Tibial artery (tissue), 4 donors: ENCODE measurements at regions not wholly inside any gene's neighbourhood (a gene's known extent, or its start where the extent isn't known, plus 50 kb on each side); places are given as distances from the start of the nearest gene placed in this dataset.

Experiments
- DNase-seq, 2 donors: peaks; one replicate each; pipeline ENCODE4 v3.0.0-alpha.2; 2019
- H3K27ac ChIP-seq, 2 donors: fragments of 200-600 bp; sonication (generic) in 1 of 2; 1 replicate in 1 of 2; 2 replicates in 1 of 2; pipeline ENCODE4 v1.5.1; 2018 to 2019; ENCODE audit warnings: mild to moderate bottlenecking in 1 of 2
- H3K27me3 ChIP-seq, 2 donors: fragments of 200-600 bp; sonication (generic) in 1 of 2; one replicate each; pipeline versions ENCODE4 v1.5.1 to v1.6.0; 2016 to 2019
- H3K36me3 ChIP-seq, 3 donors: fragments of 200-600 bp; sonication (generic) in 2 of 3; one replicate each; pipeline ENCODE4 v1.5.1; 2016 to 2019; ENCODE audit warnings: mild to moderate bottlenecking in 2 of 3
- H3K4me1 ChIP-seq, 4 donors: fragments of 200-600 bp; sonication (generic) in 2 of 4; 1 replicate in 3 of 4; 2 replicates in 1 of 4; pipeline ENCODE4 v1.5.1; 2016 to 2019
- H3K4me3 ChIP-seq, 2 donors: fragments of 200-600 bp; sonication (generic) in 1 of 2; 1 replicate in 1 of 2; 2 replicates in 1 of 2; pipeline ENCODE4 v1.5.1; 2018 to 2019; ENCODE audit warnings: mild to moderate bottlenecking in 2 of 2
- H3K9me3 ChIP-seq, 3 donors: fragments of 200-600 bp; sonication (generic) in 1 of 3; one replicate each; pipeline ENCODE4 v1.5.1; 2016 to 2019
- CTCF ChIP-seq, 2 experiments: fragments of 200-600 bp in 1 of 2; fragments of 450-650 bp in 1 of 2; IDR thresholded peaks; one replicate each; pipeline ENCODE4 v1.5.1; 2017 to 2019; ENCODE audit warnings: antibody characterized with exemption in 2 of 2, mild to moderate bottlenecking in 1 of 2, moderate library complexity in 1 of 2
- intact Hi-C: fragments of 100-400 bp; cut with DNase I; formaldehyde crosslinking; loops from one replicate; pipeline ENCODE4 v1.15.0; 2023; ENCODE audit warnings: low total_unique reads

GRCh38 chr21:20425856-20426255 is 572.4 kb upstream of the NCAM2 start:
- Histone ChIP-seq H3K9me3 (no peaks in the 10 kb centered on the region), H3K27me3 (no peaks in the 10 kb centered on the region), H3K27ac (no peak overlapping the region), H3K36me3 (no peaks in the 10 kb centered on the region), H3K4me1 (no peaks in the 10 kb centered on the region), H3K4me3 (no peak overlapping the region)
- DNase-seq, result no peak
- intact Hi-C loops, result no loop called here
- no peak for TF ChIP-seq CTCF (IDR thresholded peaks at IDR 0.05)

GRCh38 chr21:20440338-20440737 is 557.9 kb upstream of the NCAM2 start:
- Histone ChIP-seq H3K4me1 (no peaks in the 10 kb centered on the region), H3K4me3 (no peak overlapping the region), H3K27me3 (no peaks in the 10 kb centered on the region), H3K9me3 (no peaks in the 10 kb centered on the region), H3K27ac (no peak overlapping the region), H3K36me3 (no peaks in the 10 kb centered on the region)
- DNase-seq, result no peak
- intact Hi-C loops, result no loop called here
- TF ChIP-seq CTCF (IDR thresholded peaks at IDR 0.05), result no peak

GRCh38 chr21:20443558-20444155 is 554.6 kb upstream of the NCAM2 start:
- TF ChIP-seq CTCF (IDR thresholded peaks at IDR 0.05), result no peak
- Histone ChIP-seq H3K9me3 (no peaks in the 10 kb centered on the region), H3K4me1 (no peaks in the 10 kb centered on the region), H3K27me3 (no peaks in the 10 kb centered on the region), H3K36me3 (no peaks in the 10 kb centered on the region), H3K27ac (no peak overlapping the region), H3K4me3 (no peak overlapping the region)
- intact Hi-C loops, result no loop called here
- DNase-seq, result no peak

GRCh38 chr21:20445971-20446370 is 552.2 kb upstream of the NCAM2 start:
- no peaks in the 10 kb centered on the region for H3K27me3 ChIP-seq
- H3K27ac ChIP-seq, result no peak overlapping the region
- no peaks in the 10 kb centered on the region for H3K4me1 ChIP-seq
- intact Hi-C loops, result no loop called here
- TF ChIP-seq CTCF (IDR thresholded peaks at IDR 0.05), result no peak
- H3K4me3 ChIP-seq, result no peak overlapping the region
- no peaks in the 10 kb centered on the region for H3K36me3 ChIP-seq
- DNase-seq, result no peak
- no peaks in the 10 kb centered on the region for H3K9me3 ChIP-seq

- Histone ChIP-seq H3K4me3 (no peak overlapping the region), H3K36me3 (no peaks in the 10 kb centered on the region), H3K27ac (no peak overlapping the region), H3K4me1 (no peaks in the 10 kb centered on the region), H3K9me3 (no peaks in the 10 kb centered on the region), H3K27me3 (no peaks in the 10 kb centered on the region)
- no peak for TF ChIP-seq CTCF (IDR thresholded peaks at IDR 0.05)
- intact Hi-C loops, result no loop called here
- DNase-seq, result no peak
Measured at GRCh38 chr21:20451046-20451445, 547.2 kb upstream of the NCAM2 start.

GRCh38 chr21:20452935-20453334 is 545.3 kb upstream of the NCAM2 start:
- Histone ChIP-seq H3K4me1 (no peaks in the 10 kb centered on the region), H3K9me3 (no peaks in the 10 kb centered on the region), H3K36me3 (no peaks in the 10 kb centered on the region), H3K27ac (no peak overlapping the region), H3K4me3 (no peak overlapping the region), H3K27me3 (no peaks in the 10 kb centered on the region)
- TF ChIP-seq CTCF (IDR thresholded peaks at IDR 0.05), result no peak
- intact Hi-C loops, result no loop called here
- DNase-seq, result no peak
